CD4-positive, alpha-beta T cell treated with Interleukin-15 for 1 hour (primary cell): ENCODE measurements at regions not wholly inside any gene's neighbourhood (a gene's known extent, or its start where the extent isn't known, plus 50 kb on each side); places are given as distances from the start of the nearest gene placed in this dataset.

Source experiments
- DNase-seq: peaks from one replicate; pipeline ENCODE4 v3.0.0-alpha.2; 2020

DNA sequence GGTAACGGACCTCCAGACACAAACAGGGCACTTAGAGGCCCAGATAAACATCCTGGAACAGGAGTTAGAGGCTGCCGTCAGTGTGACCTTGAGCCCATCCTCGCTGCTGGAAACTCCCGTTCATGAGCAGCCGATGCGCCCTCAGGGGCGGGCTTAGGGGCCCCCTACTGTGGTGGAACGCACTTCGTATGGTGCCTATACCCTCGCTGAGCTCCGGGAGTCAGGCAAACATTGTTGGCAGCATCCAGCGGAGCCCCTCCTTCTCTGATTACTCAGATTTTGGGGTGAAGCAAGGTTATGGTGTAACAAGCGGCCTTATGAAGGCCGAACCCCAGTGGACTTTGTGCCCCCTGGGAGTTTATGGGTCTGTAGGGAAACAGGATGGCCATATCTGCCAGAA is 205.3 kb upstream of the SYT4 start:
- DNase-seq: no peak

DNA sequence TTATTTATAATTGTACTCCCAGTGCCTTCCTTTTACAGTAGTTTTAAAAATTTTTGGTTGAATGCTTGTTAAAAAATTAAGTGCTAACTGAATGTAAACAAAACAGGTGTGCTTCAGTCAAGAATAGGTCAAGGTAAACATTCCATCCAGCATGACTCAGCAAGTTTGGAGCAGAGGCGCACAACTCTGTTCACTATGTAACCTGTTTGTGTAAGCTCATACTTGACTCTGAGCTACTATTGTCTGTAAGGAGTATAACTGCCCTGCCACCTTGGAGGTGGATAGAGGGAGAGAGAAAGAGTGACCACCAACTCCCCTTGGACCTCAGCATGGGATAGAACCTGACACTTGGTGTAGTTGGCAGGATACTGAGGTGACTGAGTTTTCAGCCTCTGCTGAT is 207.4 kb upstream of the SYT4 start:
- no peak for DNase-seq

DNA sequence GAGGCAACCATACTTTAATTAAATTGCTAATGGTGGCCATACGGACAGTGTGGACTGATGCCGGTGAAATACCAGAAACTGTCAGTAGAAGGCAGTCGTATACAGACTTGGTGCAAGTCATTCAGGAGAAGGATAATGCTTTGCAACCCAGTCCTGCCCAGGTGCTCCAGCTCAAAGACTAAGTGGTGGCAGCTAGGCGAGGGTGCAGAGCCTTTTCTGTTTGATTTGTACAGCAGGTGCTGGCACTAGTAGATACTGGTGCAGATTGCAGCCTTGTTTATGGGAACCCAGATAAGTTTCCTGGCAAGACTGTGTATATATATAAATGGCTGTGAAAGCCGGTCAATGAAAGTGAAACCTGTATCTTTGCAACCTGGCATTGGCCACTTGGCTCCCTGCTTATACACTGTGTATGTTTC is 208.3 kb upstream of the SYT4 start:
- DNase-seq: no peak

DNA sequence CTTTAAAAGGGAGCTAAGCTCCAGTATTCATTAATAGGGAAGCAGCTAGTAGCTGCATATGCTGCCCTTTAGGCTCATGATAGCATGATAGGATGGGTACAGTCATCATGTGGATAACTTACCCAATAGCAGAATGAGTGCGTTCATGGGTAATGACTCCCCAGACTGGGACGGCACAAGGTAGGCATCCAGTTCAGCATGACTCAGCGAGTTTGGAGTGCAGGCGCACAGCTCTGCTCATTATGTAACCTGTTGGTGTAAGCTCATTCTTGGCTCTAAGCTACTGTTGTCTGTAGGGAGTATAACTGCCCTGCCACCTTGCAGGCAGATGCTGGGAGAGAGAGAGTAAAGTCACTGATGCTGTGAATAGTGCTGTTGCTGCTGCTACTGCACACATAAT is 209.2 kb upstream of the SYT4 start:
- no peak for DNase-seq

DNA sequence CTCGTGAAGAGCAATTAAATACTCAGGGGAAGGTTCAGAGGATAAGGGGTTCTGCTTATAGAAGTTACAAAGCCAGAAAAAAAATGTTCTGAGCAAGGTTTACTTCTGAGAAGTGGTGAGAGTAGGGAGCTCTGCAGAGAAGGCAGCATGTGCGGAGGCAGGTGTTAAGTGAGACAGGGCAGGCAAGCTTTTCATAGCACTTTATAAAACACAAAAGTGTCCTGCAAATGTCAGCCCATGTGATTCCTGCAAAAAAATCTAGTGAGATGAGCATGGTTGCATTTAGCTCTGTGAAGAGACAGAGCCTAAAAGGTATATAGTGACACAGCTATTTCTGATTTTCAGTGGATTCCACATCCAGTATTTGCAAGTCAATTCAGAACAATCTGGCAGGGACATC is 223.8 kb upstream of the SYT4 start:
- no peak for DNase-seq

DNA sequence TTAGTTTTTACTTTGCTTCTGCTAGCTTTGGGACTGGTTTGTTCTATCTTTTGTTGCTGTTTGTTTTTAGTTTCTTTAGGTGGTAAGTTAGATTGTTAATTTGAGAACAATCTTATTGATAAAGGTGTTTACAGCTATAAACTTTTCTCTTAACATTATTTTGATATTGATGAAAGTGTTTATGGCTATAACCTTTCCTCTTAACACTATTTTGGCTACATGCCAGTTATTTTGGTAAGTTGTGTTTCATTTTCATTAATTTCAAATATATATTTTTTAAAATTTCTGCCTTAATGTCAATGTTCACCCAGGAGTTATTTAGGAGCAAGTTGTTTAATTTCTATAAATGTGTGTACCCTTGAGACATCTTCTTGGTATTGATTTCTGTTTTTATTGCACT is 229.6 kb upstream of the SYT4 start:
- no peak for DNase-seq

DNA sequence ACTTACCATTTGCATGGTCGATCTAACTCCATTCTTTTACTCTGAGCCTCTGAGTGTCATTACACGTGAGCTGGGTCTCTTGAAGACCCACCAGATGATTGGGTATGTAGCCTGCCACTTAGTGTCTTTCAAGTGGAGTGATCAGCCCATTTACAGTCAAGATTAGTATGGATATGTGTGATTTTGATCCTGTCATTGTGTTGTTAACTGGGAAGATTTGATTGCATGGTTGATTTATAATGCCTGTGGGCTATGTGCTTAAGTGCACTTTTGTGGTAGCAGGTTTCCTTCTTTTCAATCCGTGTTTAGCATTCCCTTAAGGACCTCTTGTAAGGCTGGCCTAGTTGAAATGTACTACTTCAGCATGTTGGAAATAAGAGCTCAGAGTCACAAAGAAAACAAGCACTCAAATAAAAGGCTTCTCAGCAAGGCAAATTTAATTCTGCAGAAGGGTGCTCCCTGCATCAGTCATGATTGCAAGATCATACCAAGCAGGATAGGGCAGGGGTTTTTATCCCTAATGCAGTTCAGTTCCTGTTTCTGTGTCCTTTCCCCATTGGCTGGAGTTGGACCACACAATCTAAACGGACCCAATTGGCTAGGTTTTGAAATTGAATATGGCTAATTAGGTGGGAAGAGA is 230.7 kb upstream of the SYT4 start:
- DNase-seq: no peak

DNA sequence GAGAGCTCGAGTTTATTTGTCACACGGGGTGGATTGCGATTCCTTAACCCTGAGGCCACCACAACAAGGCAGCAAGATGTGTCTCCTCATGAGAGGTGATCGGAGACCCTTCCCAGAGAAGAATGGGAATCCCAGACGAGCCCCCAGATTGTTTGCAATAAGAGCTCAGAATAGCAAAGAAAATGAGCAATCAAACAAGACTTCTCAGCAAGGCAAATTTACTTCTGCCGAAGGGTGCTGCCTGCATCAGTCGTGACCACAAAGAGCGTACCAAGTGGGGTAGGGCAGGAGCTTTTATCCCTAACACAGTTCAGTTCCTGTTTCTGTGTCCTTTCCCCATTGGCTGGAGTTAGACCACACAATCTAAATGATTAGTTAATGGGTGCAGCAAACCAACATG is 237.5 kb upstream of the SYT4 start:
- no peak for DNase-seq

DNA sequence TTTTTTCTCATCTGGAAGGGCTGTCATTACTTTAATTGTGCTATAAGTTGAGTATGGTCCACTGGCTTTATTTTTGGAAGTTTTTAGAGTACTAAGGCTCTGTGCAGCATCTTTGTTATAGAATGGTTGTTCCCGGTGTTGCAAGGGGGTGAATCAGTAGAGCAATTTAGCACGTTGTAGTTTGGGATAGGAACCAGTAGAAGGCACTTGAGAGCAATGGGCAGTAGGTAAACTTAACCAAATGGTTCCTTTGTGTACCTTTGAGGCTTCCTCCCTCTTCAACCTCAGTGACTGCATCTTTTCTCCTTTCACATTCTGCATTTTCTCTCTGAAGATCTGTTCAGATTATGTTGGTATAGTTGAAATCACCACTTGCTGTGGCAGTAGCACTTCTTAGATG is 238.2 kb upstream of the SYT4 start:
- no peak for DNase-seq

DNA sequence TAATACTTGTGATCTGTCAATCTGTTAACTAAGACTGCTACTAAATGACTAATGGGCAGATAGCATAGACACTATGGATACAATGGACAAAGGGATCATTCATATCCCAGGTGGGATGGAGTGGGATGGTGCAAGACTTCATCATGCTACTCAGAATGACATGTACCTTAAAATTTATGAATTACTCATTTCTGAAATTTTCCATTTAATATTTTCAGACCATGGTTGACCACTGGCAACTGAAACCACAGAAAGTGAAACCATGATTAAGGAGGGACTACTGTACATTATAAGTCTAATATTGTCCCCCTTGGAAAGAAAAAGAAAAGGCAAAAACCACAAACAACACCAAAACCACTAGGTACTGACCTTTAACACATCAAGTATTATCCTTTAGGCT is 247.0 kb upstream of the SYT4 start:
- no peak for DNase-seq

DNA sequence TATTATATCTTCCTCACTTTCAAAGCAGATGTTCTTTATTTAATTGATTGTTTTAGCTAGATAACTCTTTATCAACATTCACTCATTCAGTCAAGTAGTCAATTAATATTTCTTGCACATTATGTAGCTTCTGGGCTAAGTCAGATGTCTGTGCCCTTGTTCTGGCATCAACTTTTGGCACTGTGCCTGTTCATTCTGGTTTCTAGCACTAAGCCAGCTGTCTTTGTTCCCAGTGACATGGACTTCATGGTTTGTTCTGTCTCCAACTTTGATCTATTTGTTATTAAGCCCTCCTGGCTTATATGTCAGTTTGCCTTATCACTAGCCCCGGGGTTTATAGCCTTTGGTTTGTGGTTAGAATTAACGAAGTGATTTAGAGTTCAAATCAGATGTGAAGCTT is 247.9 kb upstream of the SYT4 start:
- DNase-seq: no peak

DNA sequence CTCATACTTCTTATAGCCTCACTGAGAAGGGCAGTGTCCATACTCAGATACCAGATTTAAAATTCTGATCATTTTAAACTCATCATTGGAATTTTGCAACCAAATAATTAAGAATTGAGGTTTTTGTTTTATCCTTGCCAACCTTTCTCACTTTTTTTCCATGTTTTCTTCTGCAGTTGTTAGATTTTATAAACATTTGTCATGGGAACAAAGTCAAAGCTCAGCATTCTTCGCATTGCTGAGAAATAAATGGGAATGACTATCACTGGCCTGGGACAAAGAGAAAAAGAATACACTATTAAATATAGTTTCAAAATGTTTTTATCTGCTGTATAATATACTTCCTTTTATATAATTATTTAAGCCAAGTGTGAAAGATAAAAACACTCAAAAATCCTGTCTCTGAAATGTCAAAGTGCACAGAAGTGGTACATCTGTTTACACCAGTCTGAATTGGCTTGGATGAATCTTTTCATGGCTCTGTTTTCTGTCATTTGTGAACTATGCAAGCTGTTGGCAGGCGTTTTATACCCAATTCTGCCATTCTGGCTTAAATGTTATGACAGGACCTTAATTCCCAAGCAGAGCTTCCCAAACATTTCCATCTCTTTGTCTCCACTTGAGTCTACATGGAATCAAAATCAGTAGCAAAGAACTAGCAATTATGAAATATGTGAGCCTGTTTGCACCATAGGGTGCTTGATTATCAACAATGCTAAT is 249.3 kb upstream of the SYT4 start:
- DNase-seq: no peak

DNA sequence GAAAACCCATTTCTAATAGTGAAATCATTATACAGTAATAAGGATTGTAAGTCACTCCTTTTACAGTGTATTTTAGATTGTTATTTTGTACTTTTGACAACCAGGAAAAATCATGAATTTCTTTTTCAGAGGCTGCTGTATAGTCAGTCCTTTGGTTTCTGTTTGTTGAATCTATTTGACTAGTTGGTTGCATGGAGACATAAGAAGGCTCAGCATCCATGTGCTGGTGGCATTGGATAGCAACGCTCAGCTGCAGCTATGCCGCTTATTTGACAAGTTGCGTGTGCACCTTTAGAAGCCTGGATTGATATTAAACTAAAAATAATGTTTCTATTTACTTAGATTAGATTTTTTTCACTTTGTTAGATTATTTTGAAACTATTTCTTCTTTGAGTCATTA is 254.1 kb upstream of the SYT4 start:
- no peak for DNase-seq

DNA sequence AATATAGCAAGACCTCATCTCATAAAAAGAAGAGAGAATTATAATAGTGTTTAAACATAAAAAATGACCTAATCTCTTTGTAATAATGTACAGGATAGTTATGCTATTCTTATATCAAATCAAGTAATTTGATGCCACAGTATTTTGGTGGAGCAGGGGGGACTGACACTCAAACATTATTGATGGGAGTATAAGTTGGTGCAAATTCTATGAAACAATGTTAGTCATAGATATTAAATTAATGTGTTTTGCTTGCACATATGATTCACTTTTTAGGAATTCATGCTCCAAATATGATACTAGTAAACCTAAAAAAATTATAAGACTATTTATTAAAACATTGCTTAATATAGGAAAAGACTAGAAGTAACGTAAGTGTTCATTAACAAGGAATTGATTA is 256.1 kb upstream of the SYT4 start:
- DNase-seq: no peak

DNA sequence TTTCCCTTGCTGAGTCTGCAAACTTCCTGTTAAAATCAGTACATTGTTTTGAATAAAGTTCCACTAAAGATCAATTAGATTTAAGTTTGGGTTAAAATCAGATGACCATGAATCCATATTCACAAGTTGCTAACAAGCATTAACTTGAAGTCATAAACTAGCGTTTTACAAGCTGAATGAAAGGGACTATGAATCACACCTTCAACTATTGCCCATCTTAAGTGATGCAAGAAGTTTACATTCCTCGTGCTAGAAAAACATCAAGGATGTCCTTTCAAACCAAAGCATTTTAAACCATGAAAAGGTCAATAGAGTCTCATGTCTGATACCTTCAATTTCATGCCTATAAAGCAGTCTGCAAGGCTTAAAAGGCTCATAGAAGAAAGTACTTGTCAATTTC is 257.2 kb upstream of the SYT4 start:
- no peak for DNase-seq

DNA sequence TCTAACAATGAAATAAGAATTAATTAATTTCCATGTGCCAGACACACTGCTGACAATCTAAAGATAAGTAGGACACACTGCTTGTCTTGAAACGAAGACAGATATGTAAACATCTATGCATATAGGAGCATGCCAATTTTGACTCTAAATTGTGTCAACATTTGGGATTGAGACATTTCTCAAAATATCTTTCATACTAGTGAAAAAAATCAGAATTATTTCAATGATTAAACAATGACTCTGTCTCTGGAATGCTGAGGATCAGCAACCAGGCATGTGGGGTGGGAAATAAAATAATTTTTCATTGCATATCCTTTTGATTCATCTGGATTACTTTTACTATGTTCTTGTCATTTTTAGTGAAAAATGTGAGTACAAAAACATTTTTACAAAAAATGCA is 262.6 kb upstream of the SYT4 start:
- no peak for DNase-seq

DNA sequence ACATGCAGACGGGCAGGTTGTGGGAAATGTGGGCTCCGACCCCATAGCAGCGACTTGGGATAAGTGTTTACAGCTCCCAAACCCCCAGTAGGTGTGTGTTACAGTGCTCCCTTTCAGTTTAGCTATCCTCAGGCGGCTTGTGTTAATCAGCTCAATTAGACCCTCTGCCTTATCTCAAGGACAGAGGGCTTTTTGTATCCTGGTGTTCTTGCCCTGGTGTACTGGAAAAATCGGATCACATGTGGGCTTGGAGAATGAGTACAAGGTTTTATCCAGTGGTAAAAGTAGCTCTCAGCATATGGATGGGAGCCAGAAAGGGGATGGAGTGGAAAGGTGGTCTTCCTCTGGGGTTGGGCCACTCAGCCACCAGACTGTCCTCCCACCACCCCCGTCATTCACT is 264.7 kb upstream of the SYT4 start:
- no peak for DNase-seq

DNA sequence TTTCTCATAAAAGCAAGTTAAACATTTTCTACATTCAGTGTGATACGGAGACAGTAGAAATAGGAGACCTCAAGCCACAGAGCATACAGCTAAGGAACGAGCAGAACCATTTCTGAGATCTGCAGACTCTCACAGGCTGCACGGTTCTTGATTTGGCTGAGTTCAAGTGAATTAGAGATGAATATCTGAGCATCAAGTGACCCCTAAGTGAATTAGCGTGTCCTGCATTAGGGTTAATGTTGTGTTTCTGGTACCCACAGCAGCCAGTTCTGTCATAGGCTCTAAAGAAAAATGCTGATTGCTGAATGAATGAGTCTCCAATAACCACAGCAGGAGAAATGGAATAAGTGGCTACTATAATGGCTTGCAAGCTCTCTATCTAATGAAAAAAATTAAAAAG is 265.9 kb upstream of the SYT4 start:
- no peak for DNase-seq

DNA sequence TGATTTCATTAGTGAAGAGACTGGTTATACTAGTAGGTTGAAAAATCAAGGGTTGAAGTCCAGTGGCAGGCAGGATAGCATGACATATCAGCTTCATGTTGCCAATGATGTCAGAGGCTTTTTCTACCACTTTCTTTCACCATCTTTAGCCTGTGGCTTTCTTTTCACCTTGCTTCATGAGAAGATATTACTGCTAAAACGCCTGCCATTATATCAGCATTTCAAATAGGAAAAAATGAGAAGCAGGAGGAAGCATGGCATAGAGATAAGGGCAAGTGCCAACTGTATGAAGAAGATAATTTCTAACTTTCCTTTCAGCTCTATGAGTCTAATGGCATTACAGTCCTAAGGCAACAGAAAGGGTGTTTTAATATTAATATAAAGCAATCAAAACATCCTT is 270.2 kb upstream of the SYT4 start:
- DNase-seq: no peak

DNA sequence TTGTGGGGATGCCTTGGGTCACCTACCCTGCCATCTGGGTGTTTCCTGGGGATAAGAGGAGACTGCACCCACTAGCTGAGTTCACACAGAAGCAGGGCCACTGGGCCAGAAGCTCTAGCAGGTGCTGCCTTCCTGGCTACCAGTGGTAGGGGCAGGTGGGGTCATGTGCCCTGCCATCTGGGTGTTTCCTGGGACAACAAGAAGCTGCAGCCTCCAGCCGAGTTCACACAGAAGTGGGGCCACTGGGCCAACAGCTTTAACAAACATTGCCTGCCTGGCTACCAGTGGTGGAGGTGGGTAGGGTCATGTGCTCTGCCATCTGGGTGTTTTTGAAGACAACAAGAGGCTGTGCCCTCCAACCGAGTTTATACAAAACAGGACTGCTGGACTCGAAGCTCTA is 282.2 kb upstream of the SYT4 start:
- no peak for DNase-seq

DNA sequence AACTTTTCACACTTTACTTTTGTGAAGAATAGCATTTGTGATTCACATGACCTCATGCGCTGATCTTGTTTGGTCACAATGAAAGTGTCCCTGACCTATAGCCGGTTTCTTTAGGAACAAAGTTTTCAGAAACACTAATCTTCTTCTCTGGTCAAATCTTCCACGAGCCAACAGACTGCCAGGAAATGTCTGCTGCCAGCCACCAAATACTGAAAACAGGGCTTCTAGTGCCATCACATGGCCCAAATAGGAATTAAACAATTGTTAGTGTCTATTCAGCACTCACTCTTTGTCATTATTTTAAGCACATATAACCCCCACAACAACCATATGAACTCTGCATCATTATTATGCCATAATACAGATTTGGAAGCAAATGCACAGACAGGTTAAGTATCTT is 286.5 kb upstream of the SYT4 start:
- no peak for DNase-seq

DNA sequence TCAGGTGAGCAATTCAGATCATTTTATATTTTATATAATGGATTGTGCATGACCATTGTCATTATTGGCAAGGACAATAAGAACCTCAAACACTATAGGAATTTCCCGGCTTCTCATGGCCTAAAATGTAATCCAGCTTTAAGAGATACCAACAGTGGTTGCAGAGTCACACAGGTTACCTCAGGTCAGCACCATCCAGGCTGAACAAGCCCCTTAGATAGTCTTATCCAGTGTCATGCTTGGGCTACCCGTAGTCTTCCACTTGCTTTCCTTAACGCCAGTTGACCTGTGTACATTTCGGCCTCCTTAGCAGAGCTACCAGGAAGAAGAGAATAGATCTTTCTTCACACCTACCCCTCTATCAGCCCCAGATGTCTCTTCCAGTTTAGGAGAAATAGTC is 293.3 kb upstream of the SYT4 start:
- DNase-seq: no peak

DNA sequence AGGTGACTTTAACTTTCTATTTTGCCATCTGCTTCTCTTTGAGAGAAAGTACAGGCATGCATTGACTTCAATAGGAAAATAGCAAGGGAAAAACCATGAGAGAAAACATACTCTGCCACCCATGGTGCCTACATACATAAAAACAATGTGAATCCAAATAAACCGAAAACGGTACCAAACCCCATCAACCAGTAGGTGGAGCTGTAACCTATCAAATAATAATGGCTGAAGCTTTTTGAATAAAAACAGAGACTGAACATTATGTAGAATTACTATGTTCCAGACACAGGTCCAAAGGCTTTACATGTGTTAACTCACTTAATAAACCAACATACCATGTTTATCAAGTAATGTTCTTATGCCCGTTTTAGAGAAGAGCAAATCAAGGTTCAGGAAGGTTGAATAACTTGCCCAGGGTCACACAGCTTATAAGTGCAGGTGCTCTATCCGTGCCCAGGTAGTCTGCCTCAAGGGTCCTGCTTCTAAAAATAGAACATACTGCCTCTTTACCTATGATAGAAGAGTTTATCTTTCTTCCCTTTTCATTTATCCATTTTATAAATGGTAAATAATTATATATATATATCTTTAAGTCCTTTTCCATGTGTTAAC is 293.9 kb upstream of the SYT4 start:
- no peak for DNase-seq

DNA sequence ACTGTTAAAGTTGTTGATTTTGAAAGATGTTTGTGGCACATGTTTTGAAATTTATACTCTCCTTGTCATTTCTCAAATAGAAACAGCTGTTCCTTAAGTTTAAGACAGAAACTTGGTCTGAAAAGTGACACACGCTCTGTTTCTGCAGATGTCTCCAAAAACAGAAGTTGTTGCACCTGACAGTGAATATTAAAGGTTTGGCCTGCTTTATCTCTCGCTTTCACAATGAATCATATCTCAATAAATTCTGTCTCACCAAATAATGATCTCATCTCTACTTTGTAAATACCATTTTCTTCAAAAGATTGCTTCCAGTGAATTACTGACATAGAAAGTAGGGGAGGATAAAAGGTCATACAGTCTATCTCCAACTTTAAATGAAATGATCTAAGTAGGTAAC is 294.9 kb upstream of the SYT4 start:
- DNase-seq: no peak

DNA sequence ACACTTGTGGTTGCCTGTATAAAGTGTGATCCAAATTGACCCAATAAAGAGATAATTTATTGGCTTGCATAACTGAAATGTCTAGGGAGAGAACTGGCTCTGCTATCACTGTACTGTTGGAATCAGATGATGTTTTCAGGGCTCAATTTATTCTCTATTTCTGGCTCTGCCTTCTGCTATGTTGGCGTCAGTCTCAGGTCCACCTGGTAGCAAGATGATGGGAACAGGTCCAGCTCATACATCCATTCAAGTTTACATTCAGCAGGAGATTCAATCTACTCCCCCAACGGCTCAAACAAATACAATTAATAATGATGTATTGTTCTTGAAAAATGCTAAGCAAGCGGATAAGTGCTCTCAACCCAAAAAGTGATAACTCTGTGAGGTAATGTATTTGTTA is 297.7 kb upstream of the SYT4 start:
- no peak for DNase-seq
